ENCODE measurements at regions not wholly inside any gene's neighbourhood (a gene's known extent, or its start where the extent isn't known, plus 50 kb on each side); places are given as distances from the start of the nearest gene placed in this dataset.

GRCh38 chr15:95175914-95176658 is 944.7 kb downstream of the MCTP2 start:
- no peak for TF ChIP-seq POLR2A (IDR thresholded peaks at IDR 0.05)
- TF ChIP-seq CTCF (IDR thresholded peaks at IDR 0.05): no peak
- Histone ChIP-seq H3K27me3 (no peaks in the 10 kb centered on the region), H3K4me1 (no peaks in the 10 kb centered on the region), H3K9me3 (peaks cover 0 to 4% (median 0%) of the 10 kb centered on the region in 3 donors), H3K36me3 (no peaks in the 10 kb centered on the region), H3K27ac (no peak overlapping the region), H3K4me3 (no peak overlapping the region)
- no peak for DNase-seq
- intact Hi-C loops (cut with DNase I): no loop called here
- WGBS, 2 donors: 38 to 49% methylated on average over 3 of the region's 3 CpGs

- WGBS, 2 donors: 76 to 78% methylated on average over 6 of the region's 6 CpGs
These were observed 945.6 kb downstream of the MCTP2 start for GRCh38 chr15:95176794-95177577.

GRCh38 chr15:95180530-95180929 is 949.2 kb downstream of the MCTP2 start:
- H3K9me3 ChIP-seq: peaks cover 0 to 10% (median 0%) of the 10 kb centered on the region in 3 donors

More at GRCh38 chr15:95176794-95177577, 945.6 kb downstream of the MCTP2 start:
- H3K36me3 ChIP-seq: no peaks in the 10 kb centered on the region
- no peak overlapping the region for H3K27ac ChIP-seq
- H3K4me3 ChIP-seq: no peak overlapping the region
- no peak for DNase-seq
- H3K27me3 ChIP-seq: no peaks in the 10 kb centered on the region
- peaks cover 0 to 10% (median 0%) of the 10 kb centered on the region in 3 donors for H3K9me3 ChIP-seq
- TF ChIP-seq CTCF (IDR thresholded peaks at IDR 0.05) (no peak), POLR2A (IDR thresholded peaks at IDR 0.05) (no peak)
- no peaks in the 10 kb centered on the region for H3K4me1 ChIP-seq
- intact Hi-C loops (cut with DNase I): no loop called here

GRCh38 chr15:95182091-95182490 is 950.7 kb downstream of the MCTP2 start:
- no peak overlapping the region for H3K4me3 ChIP-seq
- no peak for TF ChIP-seq CTCF (IDR thresholded peaks at IDR 0.05)
- TF ChIP-seq POLR2A (IDR thresholded peaks at IDR 0.05): no peak
- peaks cover 0 to 10% (median 0%) of the 10 kb centered on the region in 3 donors for H3K9me3 ChIP-seq
- intact Hi-C loops (cut with DNase I): no loop called here
- H3K27me3 ChIP-seq: no peaks in the 10 kb centered on the region
- H3K36me3 ChIP-seq: no peaks in the 10 kb centered on the region
- H3K4me1 ChIP-seq: no peaks in the 10 kb centered on the region
- 77 to 100% methylated on average over 1 of the region's 1 CpG for WGBS, 2 donors
- no peak for DNase-seq
- H3K27ac ChIP-seq: no peak overlapping the region

More at GRCh38 chr15:95180530-95180929, 949.2 kb downstream of the MCTP2 start:
- H3K4me1 ChIP-seq: no peaks in the 10 kb centered on the region
- TF ChIP-seq POLR2A (IDR thresholded peaks at IDR 0.05) (no peak), CTCF (IDR thresholded peaks at IDR 0.05) (no peak)
- DNase-seq: no peak
- H3K27ac ChIP-seq: no peak overlapping the region
- intact Hi-C loops (cut with DNase I): no loop called here
- no peaks in the 10 kb centered on the region for H3K36me3 ChIP-seq
- no peak overlapping the region for H3K4me3 ChIP-seq
- H3K27me3 ChIP-seq: no peaks in the 10 kb centered on the region

GRCh38 chr15:95192923-95193322 is 961.6 kb downstream of the MCTP2 start:
- Histone ChIP-seq H3K27me3 (peaks cover 0 to 17% (median 0%) of the 10 kb centered on the region in 4 donors), H3K27ac (no peak overlapping the region), H3K4me3 (no peak overlapping the region), H3K36me3 (no peaks in the 10 kb centered on the region), H3K4me1 (no peaks in the 10 kb centered on the region), H3K9me3 (no peaks in the 10 kb centered on the region)
- intact Hi-C loops (cut with DNase I): no loop called here
- DNase-seq: no peak
- TF ChIP-seq POLR2A (IDR thresholded peaks at IDR 0.05) (no peak), CTCF (IDR thresholded peaks at IDR 0.05) (no peak)
